ENCODE measurements at regions not wholly inside any gene's neighbourhood (a gene's known extent, or its start where the extent isn't known, plus 50 kb on each side); places are given as distances from the start of the nearest gene placed in this dataset.

- TF ChIP-seq CTCF (IDR thresholded peaks at IDR 0.05) (no peak), REST (IDR thresholded peaks at IDR 0.05; ENCODE audit: low read depth, low read length) (no peak), JUND (IDR thresholded peaks at IDR 0.05) (no peak), ELF1 (IDR thresholded peaks at IDR 0.05) (no peak), GATA2 (CRISPR knock-in tag; IDR thresholded peaks at IDR 0.05) (no peak), NRF1 (IDR thresholded peaks at IDR 0.05; ENCODE audit: low read depth, low read length) (no peak), FOXJ3 (CRISPR knock-in tag; IDR thresholded peaks at IDR 0.05) (no peak), RCOR1 (IDR thresholded peaks at IDR 0.05; ENCODE audit: low read length) (no peak), FOXM1 (IDR thresholded peaks at IDR 0.05; ENCODE audit: low read depth) (no peak)
Measured at GRCh38 chr16:59214455-59214854, 480.3 kb upstream of the GOT2 start.

Data from SK-N-SH (cell line).